ENCODE measurements at regions not wholly inside any gene's neighbourhood (a gene's known extent, or its start where the extent isn't known, plus 50 kb on each side); places are given as distances from the start of the nearest gene placed in this dataset.

GRCh38 chr18:41875094-41875780, 79.8 kb upstream of the PIK3C3 start:
- TF ChIP-seq CTCF (IDR thresholded peaks at IDR 0.05; ENCODE audit: insufficient read depth, low read length, poor library complexity, severe bottlenecking) (no peak), EZH2phosphoT487 (conservative IDR thresholded peaks at IDR 0.05; ENCODE audit: low read length) (no peak)

Measured in SU-DHL-6 (cell line).